Chondrocyte (in vitro differentiated cells): ENCODE measurements at regions not wholly inside any gene's neighbourhood (a gene's known extent, or its start where the extent isn't known, plus 50 kb on each side); places are given as distances from the start of the nearest gene placed in this dataset.

ENCODE experiments used
- DNase-seq: peaks from one replicate; pipeline ENCODE4 v3.0.0; 2021; ENCODE audit warnings: mixed read lengths, low spot score
- H3K27ac Mint-ChIP-seq: one replicate; pipeline ENCODE4 v1.8.0; 2021; ENCODE audit warnings: mild to moderate bottlenecking, moderate library complexity, mixed read lengths; ENCODE audit not compliant: unreplicated experiment
- H3K27me3 Mint-ChIP-seq: 2 replicates; pipeline ENCODE4 v1.8.0; 2021; ENCODE audit warnings: low read depth, mixed read lengths
- H3K36me3 Mint-ChIP-seq: 2 replicates; pipeline ENCODE4 v1.8.0; 2021; ENCODE audit warnings: low read depth, mixed read lengths
- H3K4me1 Mint-ChIP-seq: 2 replicates; pipeline ENCODE4 v1.8.0; 2021; ENCODE audit warnings: low read depth, mild to moderate bottlenecking, mixed read lengths
- H3K4me3 Mint-ChIP-seq: one replicate; pipeline ENCODE4 v1.8.0; 2021; ENCODE audit warnings: mild to moderate bottlenecking, moderate library complexity, mixed read lengths; ENCODE audit not compliant: unreplicated experiment
- H3K9me3 Mint-ChIP-seq: 2 replicates; pipeline ENCODE4 v1.8.0; 2021; ENCODE audit warnings: low read depth, mixed read lengths
- TF ChIP-seq, protein P1 (sequence below): fragments of 200-600 bp; sonication (generic); IDR thresholded peaks from 2 replicates; pipeline ENCODE4 v1.5.0; 2021; ENCODE audit warnings: antibody characterized with exemption, mild to moderate bottlenecking, moderate library complexity

DNA sequence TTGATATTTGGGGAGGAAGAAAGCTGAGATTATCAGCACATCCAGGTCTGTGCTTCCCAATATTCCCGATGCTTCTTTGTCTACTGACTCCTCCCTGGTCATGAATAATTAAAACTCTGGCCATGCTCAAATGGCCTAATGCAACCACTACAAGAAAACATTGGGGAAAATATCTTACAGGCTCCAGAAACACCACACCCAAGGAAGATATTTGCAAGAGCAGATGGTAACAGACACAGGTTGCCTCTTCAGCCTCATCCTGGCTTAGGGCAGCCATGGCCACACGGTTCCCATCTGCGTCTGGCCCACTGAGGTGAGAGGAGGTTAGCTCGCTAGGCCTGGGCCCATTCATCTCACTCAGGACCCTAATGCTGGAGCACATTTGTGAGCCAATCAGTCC, 108.4 kb upstream of the SDK1 start:
- Mint-ChIP-seq H3K27me3 (no peaks in the 10 kb centered on the region), H3K4me3 (no peak overlapping the region), H3K4me1 (peaks cover 29% of the 10 kb centered on the region), H3K9me3 (no peaks in the 10 kb centered on the region), H3K36me3 (no peaks in the 10 kb centered on the region), H3K27ac (no peak overlapping the region)
- no peak for DNase-seq
- TF ChIP-seq, protein P1, sequence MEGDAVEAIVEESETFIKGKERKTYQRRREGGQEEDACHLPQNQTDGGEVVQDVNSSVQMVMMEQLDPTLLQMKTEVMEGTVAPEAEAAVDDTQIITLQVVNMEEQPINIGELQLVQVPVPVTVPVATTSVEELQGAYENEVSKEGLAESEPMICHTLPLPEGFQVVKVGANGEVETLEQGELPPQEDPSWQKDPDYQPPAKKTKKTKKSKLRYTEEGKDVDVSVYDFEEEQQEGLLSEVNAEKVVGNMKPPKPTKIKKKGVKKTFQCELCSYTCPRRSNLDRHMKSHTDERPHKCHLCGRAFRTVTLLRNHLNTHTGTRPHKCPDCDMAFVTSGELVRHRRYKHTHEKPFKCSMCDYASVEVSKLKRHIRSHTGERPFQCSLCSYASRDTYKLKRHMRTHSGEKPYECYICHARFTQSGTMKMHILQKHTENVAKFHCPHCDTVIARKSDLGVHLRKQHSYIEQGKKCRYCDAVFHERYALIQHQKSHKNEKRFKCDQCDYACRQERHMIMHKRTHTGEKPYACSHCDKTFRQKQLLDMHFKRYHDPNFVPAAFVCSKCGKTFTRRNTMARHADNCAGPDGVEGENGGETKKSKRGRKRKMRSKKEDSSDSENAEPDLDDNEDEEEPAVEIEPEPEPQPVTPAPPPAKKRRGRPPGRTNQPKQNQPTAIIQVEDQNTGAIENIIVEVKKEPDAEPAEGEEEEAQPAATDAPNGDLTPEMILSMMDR = no peak

DNA sequence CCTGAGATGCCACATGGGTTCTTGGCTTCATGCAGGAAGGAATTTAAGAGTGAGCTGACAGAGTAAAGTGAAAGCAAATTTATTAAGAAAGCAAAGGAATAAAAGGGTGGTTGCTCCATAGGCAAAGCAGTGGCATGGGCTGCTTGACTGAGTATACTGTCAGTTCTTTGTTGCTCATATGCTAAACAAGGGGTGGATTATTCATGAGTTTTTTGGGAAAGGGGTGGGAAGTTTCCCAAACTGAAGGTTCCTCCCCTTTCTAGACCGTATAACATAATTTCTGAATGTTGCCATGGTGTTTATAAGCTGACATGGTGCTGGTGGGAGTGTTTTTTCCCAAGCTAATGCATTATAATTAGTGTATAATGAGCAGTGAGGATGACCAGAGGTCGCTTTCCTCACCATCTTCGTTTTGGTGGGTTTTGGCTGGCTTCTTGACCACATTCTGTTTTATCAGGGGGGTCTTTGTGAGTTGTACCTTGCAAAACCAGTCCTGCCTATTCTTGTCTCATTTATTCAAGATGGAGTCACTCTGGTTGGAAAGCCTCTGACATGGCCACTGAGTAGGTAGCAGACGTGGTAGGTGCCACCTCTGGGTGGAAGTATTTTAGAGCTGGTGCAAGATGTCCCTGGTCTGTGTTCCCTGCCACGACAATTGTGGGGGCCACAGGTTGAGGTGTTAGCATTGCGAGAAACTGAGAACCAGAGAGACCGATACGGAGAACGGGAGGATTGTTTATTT, 107.5 kb upstream of the SDK1 start:
- peaks cover 29% of the 10 kb centered on the region for H3K4me1 Mint-ChIP-seq
- H3K4me3 Mint-ChIP-seq = no peak overlapping the region
- H3K27ac Mint-ChIP-seq = peak overlapping the region; percentile 98
- TF ChIP-seq, protein P1 = no peak
- no peaks in the 10 kb centered on the region for H3K36me3 Mint-ChIP-seq
- DNase-seq = peak; percentile 8
- H3K27me3 Mint-ChIP-seq = no peaks in the 10 kb centered on the region
- H3K9me3 Mint-ChIP-seq = peaks cover 3% of the 10 kb centered on the region

DNA sequence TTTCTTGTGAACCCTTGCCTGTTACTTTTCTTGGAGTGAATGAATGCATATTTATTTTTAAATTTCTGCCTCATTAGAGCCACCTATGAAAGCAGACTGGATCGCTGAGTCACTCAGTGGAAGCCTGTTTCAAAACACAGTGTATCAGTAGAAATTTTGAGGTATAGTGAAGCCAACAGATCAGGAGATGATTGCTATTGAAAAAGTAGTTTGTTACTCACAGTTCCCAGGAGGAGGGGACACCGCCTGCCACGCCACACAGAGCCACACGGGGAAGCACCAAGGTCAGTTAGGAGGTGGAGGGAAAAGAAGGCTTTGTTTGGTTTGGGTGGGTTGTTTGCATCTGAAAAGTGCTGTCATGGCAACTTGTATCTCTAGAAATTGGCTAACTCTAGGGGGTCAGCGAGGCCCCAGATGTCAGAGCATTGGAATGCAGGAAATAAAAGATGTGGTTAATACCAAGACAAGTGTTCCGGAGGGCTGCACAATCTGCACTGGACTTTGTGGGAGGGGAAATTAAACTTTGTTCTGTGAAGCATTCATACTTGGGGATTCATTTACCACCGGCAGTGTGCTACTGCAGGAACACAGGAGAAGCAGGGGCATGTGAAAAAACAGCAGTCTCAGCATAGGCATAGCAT, 106.4 kb upstream of the SDK1 start:
- Mint-ChIP-seq H3K9me3 (peaks cover 9% of the 10 kb centered on the region), H3K27me3 (no peaks in the 10 kb centered on the region), H3K4me1 (peaks cover 26% of the 10 kb centered on the region), H3K4me3 (peak overlapping the region; percentile 29), H3K27ac (peak overlapping the region; percentile 98), H3K36me3 (peaks cover 3% of the 10 kb centered on the region)
- DNase-seq = no peak
- TF ChIP-seq, protein P1 = peak; percentile 64

DNA sequence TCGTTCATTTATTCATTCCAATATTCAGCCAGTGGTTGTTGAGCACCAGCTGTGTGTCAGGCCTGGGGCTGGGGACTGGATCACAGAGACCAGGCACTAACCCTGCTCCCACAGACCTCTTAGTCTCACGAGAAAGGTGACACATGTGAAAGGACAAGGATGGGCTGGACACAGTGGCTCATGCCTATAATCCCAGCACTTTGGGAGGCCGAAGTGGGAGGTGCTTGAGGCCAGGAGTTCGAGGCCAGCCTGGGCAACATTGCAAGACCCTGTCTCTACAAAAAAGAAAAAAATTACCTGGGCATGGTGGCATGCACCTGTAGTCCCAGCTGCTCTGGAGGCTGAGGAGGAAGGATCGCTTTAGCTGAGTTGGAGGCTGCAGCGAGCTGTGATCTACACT, 105.9 kb upstream of the SDK1 start:
- DNase-seq = no peak
- Mint-ChIP-seq H3K36me3 (peaks cover 3% of the 10 kb centered on the region), H3K9me3 (peaks cover 13% of the 10 kb centered on the region), H3K4me1 (peaks cover 26% of the 10 kb centered on the region), H3K27ac (peak overlapping the region; percentile 98), H3K4me3 (no peak overlapping the region), H3K27me3 (no peaks in the 10 kb centered on the region)
- TF ChIP-seq, protein P1 = no peak

DNA sequence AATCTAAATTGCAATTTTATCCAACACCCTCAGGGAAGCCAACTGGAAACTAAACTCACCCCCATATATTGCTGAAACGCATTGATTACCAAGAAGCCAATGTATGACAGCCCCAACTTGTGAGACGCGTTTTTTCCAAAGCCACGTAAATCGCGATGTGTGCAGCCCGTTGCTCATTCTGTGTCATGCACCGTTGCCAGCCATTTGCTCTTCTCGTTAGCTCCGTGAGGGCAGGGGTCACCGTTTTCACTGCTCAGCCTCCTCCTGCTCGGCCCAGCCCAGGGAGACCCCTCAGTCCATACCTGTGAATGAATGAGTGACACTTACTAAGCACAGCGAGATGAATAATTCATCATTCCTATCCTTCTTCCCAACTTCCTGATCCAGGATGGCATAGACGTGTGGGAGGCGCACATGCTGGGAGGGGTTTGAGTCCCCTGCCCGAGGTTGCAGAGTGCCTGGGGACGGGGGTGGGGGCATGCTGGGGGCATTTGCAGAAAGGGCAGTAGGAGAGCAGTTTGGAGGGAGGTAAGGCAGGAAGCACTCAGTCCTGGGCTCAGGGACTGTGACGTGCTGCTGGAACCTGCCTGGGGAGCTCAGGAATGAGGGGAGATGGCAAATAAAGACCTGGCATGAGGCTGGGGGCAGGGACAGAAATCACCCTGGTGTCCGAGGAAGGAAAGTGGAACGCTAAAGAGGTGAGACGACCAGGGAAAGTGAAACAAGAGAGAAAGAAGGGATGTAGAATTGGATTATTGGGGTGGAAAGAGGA, 104.2 kb upstream of the SDK1 start:
- Mint-ChIP-seq H3K9me3 (peaks cover 13% of the 10 kb centered on the region), H3K27me3 (no peaks in the 10 kb centered on the region), H3K4me1 (peaks cover 26% of the 10 kb centered on the region), H3K36me3 (peaks cover 3% of the 10 kb centered on the region), H3K4me3 (no peak overlapping the region), H3K27ac (no peak overlapping the region)
- DNase-seq = no peak
- TF ChIP-seq, protein P1 = no peak
